ENCODE measurements at regions not wholly inside any gene's neighbourhood (a gene's known extent, or its start where the extent isn't known, plus 50 kb on each side); places are given as distances from the start of the nearest gene placed in this dataset.

DNA sequence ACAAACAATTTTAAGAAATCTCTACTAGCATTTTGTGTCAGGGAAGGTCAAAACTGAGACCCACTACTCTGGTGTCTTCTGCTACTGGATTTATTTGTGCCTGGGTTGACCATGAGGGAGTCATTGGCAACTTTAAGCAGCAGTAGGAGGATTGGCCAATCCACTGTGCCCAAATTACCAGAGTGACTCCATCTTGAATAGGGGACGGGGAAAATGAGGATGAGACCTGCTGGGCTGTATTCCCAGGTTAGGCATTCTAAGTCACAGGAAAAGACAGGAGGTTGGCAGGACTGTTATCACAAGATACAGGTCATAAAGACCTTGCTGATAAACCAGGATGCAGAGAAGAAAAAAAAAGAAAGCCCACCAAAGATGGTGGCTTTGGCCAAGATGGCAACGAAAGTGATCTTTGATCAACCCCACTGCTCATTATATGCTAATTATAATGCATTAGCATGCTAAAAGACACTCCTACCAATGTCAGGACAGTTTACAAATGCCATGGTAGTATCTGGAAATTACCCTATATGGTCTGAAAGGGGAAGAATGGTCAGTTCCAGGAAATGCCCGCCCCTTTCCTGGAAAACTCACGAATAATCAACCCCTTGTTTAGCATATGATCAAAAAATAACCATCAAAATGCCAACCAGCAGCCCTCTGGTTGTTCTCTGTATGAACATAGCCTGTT, 200.9 kb downstream of the LTN1 start:
- TF ChIP-seq EZH2 (IDR thresholded peaks at IDR 0.05; ENCODE audit: borderline replicate concordance, low read length) = no peak
- TF ChIP-seq, protein P1, sequence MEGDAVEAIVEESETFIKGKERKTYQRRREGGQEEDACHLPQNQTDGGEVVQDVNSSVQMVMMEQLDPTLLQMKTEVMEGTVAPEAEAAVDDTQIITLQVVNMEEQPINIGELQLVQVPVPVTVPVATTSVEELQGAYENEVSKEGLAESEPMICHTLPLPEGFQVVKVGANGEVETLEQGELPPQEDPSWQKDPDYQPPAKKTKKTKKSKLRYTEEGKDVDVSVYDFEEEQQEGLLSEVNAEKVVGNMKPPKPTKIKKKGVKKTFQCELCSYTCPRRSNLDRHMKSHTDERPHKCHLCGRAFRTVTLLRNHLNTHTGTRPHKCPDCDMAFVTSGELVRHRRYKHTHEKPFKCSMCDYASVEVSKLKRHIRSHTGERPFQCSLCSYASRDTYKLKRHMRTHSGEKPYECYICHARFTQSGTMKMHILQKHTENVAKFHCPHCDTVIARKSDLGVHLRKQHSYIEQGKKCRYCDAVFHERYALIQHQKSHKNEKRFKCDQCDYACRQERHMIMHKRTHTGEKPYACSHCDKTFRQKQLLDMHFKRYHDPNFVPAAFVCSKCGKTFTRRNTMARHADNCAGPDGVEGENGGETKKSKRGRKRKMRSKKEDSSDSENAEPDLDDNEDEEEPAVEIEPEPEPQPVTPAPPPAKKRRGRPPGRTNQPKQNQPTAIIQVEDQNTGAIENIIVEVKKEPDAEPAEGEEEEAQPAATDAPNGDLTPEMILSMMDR (conservative IDR thresholded peaks at IDR 0.05 in 1 of 2, IDR thresholded peaks at IDR 0.05 in 1 of 2; ENCODE audit: extremely low read depth in 1 of 2, insufficient read depth in 1 of 2, low read depth in 1 of 2, low read length in 2 of 2) = no peak
